ENCODE measurements at regions not wholly inside any gene's neighbourhood (a gene's known extent, or its start where the extent isn't known, plus 50 kb on each side); places are given as distances from the start of the nearest gene placed in this dataset.
"Not testable (repeated sequence)": the region's sequence is repeated elsewhere in the genome, so short reads cannot be mapped to it uniquely, and the experiment has no call there.

GRCh38 chr6:74455786-74456185, 750.1 kb downstream of the COL12A1 start:
- H3K4me3 ChIP-seq (ENCODE audit: low read depth, low read length): no peak overlapping the region
- TF ChIP-seq CTCF (IDR thresholded peaks at IDR 0.05; ENCODE audit: insufficient read depth, low read length): no peak
- no peak for DNase-seq (ENCODE audit: low read depth)

GRCh38 chr6:74451953-74452352, 753.9 kb downstream of the COL12A1 start:
- H3K4me3 ChIP-seq (ENCODE audit: low read depth, low read length): no peak overlapping the region
- no peak for TF ChIP-seq CTCF (IDR thresholded peaks at IDR 0.05; ENCODE audit: insufficient read depth, low read length)
- no peak for DNase-seq (ENCODE audit: low read depth)

GRCh38 chr6:74448850-74449249, 752.8 kb downstream of the CD109 start:
- TF ChIP-seq CTCF (IDR thresholded peaks at IDR 0.05; ENCODE audit: insufficient read depth, low read length): no peak
- no peak overlapping the region for H3K4me3 ChIP-seq (ENCODE audit: low read depth, low read length)
- DNase-seq (ENCODE audit: low read depth): no peak

GRCh38 chr6:74447013-74447412, 751.0 kb downstream of the CD109 start:
- peak; percentile 3 for DNase-seq (ENCODE audit: low read depth)
- H3K4me3 ChIP-seq (ENCODE audit: low read depth, low read length): no peak overlapping the region
- TF ChIP-seq CTCF (IDR thresholded peaks at IDR 0.05; ENCODE audit: insufficient read depth, low read length): no peak

GRCh38 chr6:74439123-74439811, 743.3 kb downstream of the CD109 start:
- H3K4me3 ChIP-seq (ENCODE audit: low read depth, low read length): no peak overlapping the region
- no peak for TF ChIP-seq CTCF (IDR thresholded peaks at IDR 0.05; ENCODE audit: insufficient read depth, low read length)
- no peak for DNase-seq (ENCODE audit: low read depth)

- H3K4me3 ChIP-seq (ENCODE audit: low read depth, low read length); DNase-seq (ENCODE audit: low read depth): not testable (repeated sequence)
Measured at GRCh38 chr6:74438395-74438794, 742.4 kb downstream of the CD109 start.

- DNase-seq (ENCODE audit: low read depth): peak; percentile 35
- TF ChIP-seq CTCF (IDR thresholded peaks at IDR 0.05; ENCODE audit: insufficient read depth, low read length): no peak
- H3K4me3 ChIP-seq (ENCODE audit: low read depth, low read length): no peak overlapping the region
Measured at GRCh38 chr6:74434171-74434570, 738.2 kb downstream of the CD109 start.

Data from fibroblast of the aortic adventitia (primary cell).